VCaP (cell line): ENCODE measurements at regions not wholly inside any gene's neighbourhood (a gene's known extent, or its start where the extent isn't known, plus 50 kb on each side); places are given as distances from the start of the nearest gene placed in this dataset.
"Not testable (repeated sequence)": the region's sequence is repeated elsewhere in the genome, so short reads cannot be mapped to it uniquely, and the experiment has no call there.

ENCODE experiments used
- H3K27ac ChIP-seq: fragments of 450-650 bp; 2 replicates; pipeline ENCODE4 v1.5.1; 2017
- CTCF ChIP-seq: fragments of 450-650 bp; conservative IDR thresholded peaks from 2 replicates; pipeline ENCODE4 v1.5.1; 2017; ENCODE audit warnings: mild to moderate bottlenecking, moderate library complexity

- no peak overlapping the region for H3K27ac ChIP-seq
- no peak for TF ChIP-seq CTCF
Observed at GRCh38 chr11:134958336-134958640, 546.2 kb upstream of the B3GAT1 start.

DNA sequence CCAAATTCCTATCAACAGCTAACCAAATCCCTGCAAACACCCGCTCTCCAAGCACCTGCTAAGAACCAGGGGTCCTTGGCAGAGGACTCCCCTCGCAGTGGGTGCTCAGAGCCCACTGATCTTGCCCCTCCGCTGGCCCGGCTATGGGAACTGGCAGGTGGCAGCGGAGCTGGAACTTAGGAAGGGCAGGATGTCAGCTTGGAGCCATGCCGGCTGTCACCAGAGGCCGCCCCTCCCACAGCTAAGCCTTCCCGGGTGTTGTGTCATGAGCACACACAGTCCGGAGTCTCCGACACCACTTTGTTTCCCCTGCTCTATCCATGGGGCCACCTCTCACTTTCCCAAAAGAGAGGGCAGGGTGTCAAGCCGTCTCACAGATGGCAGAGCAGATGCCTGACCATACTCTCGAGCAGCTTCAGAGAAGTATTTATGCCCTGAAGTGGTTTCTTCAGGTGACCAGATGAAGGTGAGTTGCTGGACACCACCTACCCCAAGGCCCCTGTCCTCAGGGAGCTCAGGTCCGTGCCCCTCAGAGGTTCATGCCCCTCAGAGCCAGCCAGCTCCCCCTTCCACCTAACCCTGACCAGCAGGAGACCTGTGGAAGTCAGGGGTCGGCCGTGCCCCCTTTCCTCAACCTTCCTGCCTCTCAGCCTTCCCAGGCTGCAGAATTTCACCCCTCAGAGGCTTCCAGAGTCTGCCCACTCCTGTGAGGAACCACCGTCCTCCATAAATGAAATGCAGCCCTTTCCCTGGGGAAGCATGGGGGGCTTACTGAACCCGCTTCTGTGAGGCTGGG is 545.7 kb upstream of the B3GAT1 start:
- no peak for TF ChIP-seq CTCF

DNA sequence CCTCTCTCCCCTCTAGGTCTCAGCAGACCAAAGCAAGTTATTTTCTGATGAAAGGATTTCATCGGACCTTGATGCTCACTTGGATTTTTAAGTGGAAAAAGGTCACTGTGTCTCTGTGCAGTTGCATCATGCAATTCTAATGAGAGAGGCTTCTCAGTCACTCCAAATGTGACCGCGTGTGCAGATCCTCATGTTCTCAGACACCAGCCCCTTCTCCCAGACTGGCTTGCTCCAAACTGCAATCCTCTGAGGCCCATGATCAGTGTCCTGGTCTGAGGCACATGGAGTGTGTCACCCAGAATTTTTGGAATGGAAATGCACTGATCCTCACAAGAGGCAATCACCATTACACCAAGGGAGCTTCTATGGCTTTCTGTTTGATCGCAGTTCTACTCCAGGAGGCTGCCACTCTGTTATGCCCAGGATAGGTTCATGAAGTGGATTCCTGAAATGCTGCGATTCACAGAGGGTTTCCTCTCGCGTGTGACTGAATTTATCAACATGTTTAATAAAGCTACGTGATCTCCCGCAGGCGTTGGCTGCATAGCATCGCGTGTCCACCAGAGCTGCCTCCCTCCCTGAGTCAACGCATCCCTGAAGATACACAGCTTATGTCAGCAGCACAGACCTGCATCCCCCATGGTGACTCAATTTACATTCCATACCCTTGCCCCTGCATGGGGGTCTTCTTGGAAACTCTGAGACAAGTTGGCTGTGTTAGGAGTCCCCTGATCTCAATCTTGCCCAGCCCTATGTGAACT is 544.6 kb upstream of the B3GAT1 start:
- TF ChIP-seq CTCF: no peak

More for the DNA sequence above, 545.7 kb upstream of the B3GAT1 start:
- no peak overlapping the region for H3K27ac ChIP-seq

DNA sequence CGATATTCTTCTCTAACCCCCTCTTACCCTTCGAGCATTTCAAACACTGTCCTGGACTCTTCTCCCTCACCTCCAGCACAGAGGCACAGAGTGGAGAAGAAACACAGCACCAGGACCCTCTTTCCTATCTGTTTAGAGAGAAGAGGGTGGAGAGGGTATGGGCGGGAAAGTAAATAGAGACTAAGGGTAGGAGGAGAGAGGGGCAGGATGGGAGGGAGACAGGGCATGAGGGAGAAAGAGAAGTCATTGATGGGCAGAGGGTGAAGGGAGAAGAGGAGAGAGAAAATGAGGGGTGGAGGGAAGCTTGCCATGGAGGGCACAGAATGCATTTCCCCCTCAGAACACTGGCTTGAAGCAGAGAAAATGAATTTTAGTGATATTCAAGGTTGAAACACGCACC is 543.9 kb upstream of the B3GAT1 start:
- H3K27ac ChIP-seq: not testable (repeated sequence)

More for the DNA sequence above, 544.6 kb upstream of the B3GAT1 start:
- H3K27ac ChIP-seq: no peak overlapping the region

- TF ChIP-seq CTCF: no peak
- no peak overlapping the region for H3K27ac ChIP-seq
Observed at GRCh38 chr11:134955281-134955680, 543.2 kb upstream of the B3GAT1 start.

GRCh38 chr11:134954456-134954855 is 542.4 kb upstream of the B3GAT1 start:
- H3K27ac ChIP-seq: not testable (repeated sequence)

- not testable (repeated sequence) for H3K27ac ChIP-seq
Observed at GRCh38 chr11:134953417-134953970, 541.5 kb upstream of the B3GAT1 start.

DNA sequence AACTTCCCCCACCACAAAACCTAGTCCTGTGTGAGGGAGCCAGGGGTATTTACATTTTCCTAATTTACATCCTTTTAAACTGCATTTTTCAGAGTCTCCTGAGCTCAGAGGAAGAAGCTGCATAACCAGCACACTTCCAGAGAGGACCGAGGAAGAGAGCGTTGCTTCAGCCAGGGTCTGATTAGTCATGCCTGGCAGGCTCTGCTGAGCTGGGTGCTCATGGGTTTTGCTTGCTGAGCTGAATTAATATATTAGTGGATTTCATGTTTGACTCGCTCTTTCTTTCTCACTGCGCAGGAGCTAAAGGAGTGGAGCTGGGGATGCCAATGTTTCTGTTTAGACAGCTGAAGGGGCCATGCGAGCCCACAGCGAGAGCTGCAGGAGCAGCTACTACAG is 539.3 kb upstream of the B3GAT1 start:
- no peak for TF ChIP-seq CTCF
- no peak overlapping the region for H3K27ac ChIP-seq

- TF ChIP-seq CTCF: no peak
- H3K27ac ChIP-seq: no peak overlapping the region
Observed at GRCh38 chr11:134950692-134951304, 538.8 kb upstream of the B3GAT1 start.
